GM13977 (cell line): ENCODE measurements at regions not wholly inside any gene's neighbourhood (a gene's known extent, or its start where the extent isn't known, plus 50 kb on each side); places are given as distances from the start of the nearest gene placed in this dataset.

Experiments used
- DNase-seq: peaks from one replicate; pipeline ENCODE4 v3.0.0; 2012; ENCODE audit warnings: low spot score
- CTCF ChIP-seq: IDR thresholded peaks from 2 replicates; pipeline ENCODE4 v1.5.1; 2012; ENCODE audit warnings: mild to moderate bottlenecking, control low read depth; ENCODE audit not compliant: insufficient read depth; ENCODE audit errors: extremely low read depth, missing control alignments
- in situ Hi-C: fragments of 300-500 bp; cut with MboI; formaldehyde crosslinking; loops from one replicate; pipeline ENCODE4 v1.12.0; 2022; ENCODE audit warnings: low sequenced_read_pairs, low pct_unique_long_range_greater_than_20kb, mixed read lengths, inconsistent platforms; ENCODE audit not compliant: unreplicated experiment

- in situ Hi-C loops, result no loop called here
- TF ChIP-seq CTCF, result no peak
- DNase-seq, result no peak
Measured at GRCh38 chr5:5078009-5078897, 61.9 kb upstream of the ADAMTS16 start.

DNA sequence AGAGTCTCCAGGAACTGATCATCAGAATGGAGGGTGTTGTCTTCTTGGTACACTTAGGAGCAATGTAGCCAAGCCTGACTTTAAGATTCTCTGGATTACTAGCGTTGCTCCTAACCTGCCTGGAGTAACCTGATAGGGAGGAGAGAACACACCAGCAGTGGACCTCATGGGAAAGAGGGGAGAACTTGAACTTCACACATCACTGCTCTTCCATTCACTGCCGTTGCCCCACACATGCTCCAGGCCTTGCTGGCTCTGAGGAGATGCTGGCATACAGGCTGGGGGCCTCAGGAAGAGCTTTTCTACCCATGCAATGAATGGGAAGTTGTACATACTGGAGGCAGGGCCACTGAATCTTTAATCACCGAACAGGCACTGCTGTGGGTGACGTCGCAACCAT lies 60.3 kb upstream of the ADAMTS16 start:
- in situ Hi-C loops, result no loop called here
- no peak for DNase-seq
- TF ChIP-seq CTCF, result no peak

DNA sequence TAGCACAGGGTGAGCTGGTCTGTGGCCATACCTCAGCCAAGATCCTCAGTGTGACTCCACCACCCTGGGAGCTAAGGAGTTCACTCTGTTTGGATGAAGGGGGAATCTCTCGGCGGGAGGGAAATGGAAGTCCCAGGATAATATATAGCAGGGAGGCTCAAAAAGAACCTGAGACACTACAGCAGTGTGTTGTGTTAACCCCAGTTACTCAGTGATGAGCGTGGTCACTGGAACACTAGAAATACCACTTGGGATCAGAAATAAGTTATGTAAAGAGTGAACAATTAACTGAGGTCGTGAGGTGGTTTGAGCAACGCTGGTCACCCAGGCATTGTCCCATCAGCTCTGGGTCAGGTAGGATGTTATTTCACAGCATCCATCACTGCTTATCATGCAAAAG lies 59.3 kb upstream of the ADAMTS16 start:
- no peak for TF ChIP-seq CTCF
- in situ Hi-C loops, result no loop called here
- DNase-seq, result no peak

- DNase-seq, result no peak
- no peak for TF ChIP-seq CTCF
- in situ Hi-C loops, result no loop called here
Measured at GRCh38 chr5:5085381-5085780, 54.7 kb upstream of the ADAMTS16 start.

GRCh38 chr5:5089895-5090649 lies 50.1 kb upstream of the ADAMTS16 start:
- no peak for DNase-seq
- TF ChIP-seq CTCF, result no peak
- in situ Hi-C loops, result no loop called here
